ENCODE measurements at regions not wholly inside any gene's neighbourhood (a gene's known extent, or its start where the extent isn't known, plus 50 kb on each side); places are given as distances from the start of the nearest gene placed in this dataset.

DNA sequence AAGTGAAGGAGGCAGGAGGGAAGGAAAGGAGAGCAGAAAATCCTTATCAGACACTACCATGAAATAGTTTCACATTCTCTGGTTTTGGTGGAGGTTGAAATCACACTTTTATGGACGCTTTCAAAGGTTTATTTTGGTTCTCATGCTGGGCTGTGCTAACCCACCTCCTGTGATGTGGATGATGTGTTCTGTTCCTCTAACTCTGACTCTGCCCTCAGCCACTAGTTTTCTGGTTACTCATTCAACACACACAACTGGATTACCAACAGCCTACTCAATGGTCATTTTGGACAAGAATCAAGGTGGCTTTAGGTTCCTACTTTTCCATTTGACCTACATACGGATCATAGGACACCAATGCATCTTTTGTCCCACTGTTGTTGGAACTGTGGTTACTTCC is 522.1 kb upstream of the BTBD3 start (continued):
- TF ChIP-seq, protein P1, sequence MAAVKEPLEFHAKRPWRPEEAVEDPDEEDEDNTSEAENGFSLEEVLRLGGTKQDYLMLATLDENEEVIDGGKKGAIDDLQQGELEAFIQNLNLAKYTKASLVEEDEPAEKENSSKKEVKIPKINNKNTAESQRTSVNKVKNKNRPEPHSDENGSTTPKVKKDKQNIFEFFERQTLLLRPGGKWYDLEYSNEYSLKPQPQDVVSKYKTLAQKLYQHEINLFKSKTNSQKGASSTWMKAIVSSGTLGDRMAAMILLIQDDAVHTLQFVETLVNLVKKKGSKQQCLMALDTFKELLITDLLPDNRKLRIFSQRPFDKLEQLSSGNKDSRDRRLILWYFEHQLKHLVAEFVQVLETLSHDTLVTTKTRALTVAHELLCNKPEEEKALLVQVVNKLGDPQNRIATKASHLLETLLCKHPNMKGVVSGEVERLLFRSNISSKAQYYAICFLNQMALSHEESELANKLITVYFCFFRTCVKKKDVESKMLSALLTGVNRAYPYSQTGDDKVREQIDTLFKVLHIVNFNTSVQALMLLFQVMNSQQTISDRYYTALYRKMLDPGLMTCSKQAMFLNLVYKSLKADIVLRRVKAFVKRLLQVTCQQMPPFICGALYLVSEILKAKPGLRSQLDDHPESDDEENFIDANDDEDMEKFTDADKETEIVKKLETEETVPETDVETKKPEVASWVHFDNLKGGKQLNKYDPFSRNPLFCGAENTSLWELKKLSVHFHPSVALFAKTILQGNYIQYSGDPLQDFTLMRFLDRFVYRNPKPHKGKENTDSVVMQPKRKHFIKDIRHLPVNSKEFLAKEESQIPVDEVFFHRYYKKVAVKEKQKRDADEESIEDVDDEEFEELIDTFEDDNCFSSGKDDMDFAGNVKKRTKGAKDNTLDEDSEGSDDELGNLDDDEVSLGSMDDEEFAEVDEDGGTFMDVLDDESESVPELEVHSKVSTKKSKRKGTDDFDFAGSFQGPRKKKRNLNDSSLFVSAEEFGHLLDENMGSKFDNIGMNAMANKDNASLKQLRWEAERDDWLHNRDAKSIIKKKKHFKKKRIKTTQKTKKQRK (IDR thresholded peaks at IDR 0.05; ENCODE audit: low read depth, low read length): no peak
- TF ChIP-seq PML (IDR thresholded peaks at IDR 0.05; ENCODE audit: low read length): no peak
- TF ChIP-seq, protein P2, sequence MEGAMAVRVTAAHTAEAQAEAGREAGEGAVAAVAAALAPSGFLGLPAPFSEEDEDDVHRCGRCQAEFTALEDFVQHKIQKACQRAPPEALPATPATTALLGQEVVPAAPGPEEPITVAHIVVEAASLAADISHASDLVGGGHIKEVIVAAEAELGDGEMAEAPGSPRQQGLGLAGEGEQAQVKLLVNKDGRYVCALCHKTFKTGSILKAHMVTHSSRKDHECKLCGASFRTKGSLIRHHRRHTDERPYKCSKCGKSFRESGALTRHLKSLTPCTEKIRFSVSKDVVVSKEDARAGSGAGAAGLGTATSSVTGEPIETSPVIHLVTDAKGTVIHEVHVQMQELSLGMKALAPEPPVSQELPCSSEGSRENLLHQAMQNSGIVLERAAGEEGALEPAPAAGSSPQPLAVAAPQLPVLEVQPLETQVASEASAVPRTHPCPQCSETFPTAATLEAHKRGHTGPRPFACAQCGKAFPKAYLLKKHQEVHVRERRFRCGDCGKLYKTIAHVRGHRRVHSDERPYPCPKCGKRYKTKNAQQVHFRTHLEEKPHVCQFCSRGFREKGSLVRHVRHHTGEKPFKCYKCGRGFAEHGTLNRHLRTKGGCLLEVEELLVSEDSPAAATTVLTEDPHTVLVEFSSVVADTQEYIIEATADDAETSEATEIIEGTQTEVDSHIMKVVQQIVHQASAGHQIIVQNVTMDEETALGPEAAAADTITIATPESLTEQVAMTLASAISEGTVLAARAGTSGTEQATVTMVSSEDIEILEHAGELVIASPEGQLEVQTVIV (IDR thresholded peaks at IDR 0.05; ENCODE audit: borderline replicate concordance, partially characterized antibody): no peak
- no peak for TF ChIP-seq POLR2AphosphoS2 (IDR thresholded peaks at IDR 0.05; ENCODE audit: low read depth, low read length)
- TF ChIP-seq IKZF2 (IDR thresholded peaks at IDR 0.05): no peak
- no peak for TF ChIP-seq HDAC2 (IDR thresholded peaks at IDR 0.05)

DNA sequence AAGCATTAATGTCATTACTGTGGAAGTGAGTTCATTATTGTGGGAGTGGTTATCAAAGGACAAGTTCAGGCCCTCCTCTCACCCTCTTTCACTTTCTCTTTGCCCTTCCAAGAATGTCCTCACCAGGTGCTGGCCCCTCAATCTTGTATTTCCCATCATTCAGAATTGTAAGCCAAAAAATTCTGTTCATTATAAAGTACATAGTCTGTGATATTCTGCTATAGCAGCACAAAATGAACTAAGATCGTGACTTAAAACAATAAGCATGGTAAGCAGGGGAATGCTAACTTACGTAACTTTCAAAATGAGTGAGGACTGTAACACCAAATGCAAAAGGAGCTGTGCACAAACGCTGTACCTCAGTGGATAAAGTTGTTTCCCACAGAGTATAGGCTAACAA is 515.7 kb upstream of the BTBD3 start:
- ATAC-seq: peak; percentile 93
- Histone ChIP-seq H3K9me3 (replicated peaks; ENCODE audit: control insufficient read depth, insufficient read depth, low read length) (no peaks in the 10 kb centered on the region), H3K27ac (ENCODE audit: control insufficient read depth, insufficient read depth) (no peak overlapping the region), H3K27me3 (replicated peaks in 1 of 2; ENCODE audit: control insufficient read depth in 2 of 2, insufficient read depth in 2 of 2, low read length in 1 of 2) (no peaks in the 10 kb centered on the region), H4K20me1 (ENCODE audit: control insufficient read depth, insufficient read depth) (no peaks in the 10 kb centered on the region), H2AFZ (ENCODE audit: control insufficient read depth, low read depth, low read length) (peak overlapping the region; percentile 37), H3K36me3 (ENCODE audit: control insufficient read depth in 2 of 2, insufficient read depth in 2 of 2, low read length in 1 of 2) (no peaks in the 10 kb centered on the region), H3K9ac (ENCODE audit: control insufficient read depth, insufficient read depth, low read length) (no peak overlapping the region), H3K4me1 (ENCODE audit: control insufficient read depth, insufficient read depth, low read length) (no peaks in the 10 kb centered on the region), H3K79me2 (ENCODE audit: control insufficient read depth, insufficient read depth, low read length) (no peaks in the 10 kb centered on the region), H3K4me2 (ENCODE audit: control insufficient read depth, insufficient read depth) (peak overlapping the region; percentile 36; the same call in 1 of the 2 replicates), H3K4me3 (peak overlapping the region; percentile 28; the same call in 1 of the 2 replicates)
- WGBS (ENCODE audit: insufficient coverage, insufficient replicate concordance, low lambda C conversion rate, missing lambda C conversion rate): 29% methylated on average over 3 of the region's 3 CpGs
- ChIA-PET RAD21 (ENCODE audit: unreplicated experiment) (interaction anchor here (1.0 to 1.5 kb wide), 4 partner anchors 25 to 135 kb away, joined by 3 to 8 read pairs (median 4); no protein-coding TSS in a partner anchor), CTCF (interaction anchor here (0.6 to 1.3 kb wide), 3 partner anchors 21 to 142 kb away, joined by 3 read pairs; no protein-coding TSS in a partner anchor), SMC1A (ENCODE audit: uncharacterized antibody, unreplicated experiment) (interaction anchor here (0.7 to 2.1 kb wide), 4 partner anchors 17 to 108 kb away, joined by 3 to 10 read pairs (median 4); no protein-coding TSS in a partner anchor), POLR2A (interaction anchor here (0.9 to 1.2 kb wide), 2 partner anchors 53 to 57 kb away, joined by 3 to 5 read pairs; no protein-coding TSS in a partner anchor)
- peak; percentile 27 for DNase-seq (ENCODE audit: low read depth, low spot score)
- in situ Hi-C loops (cut with MboI): no loop called here
- no peak for FAIRE-seq
- intact Hi-C loops (cut with micrococcal nuclease; ENCODE audit: unreplicated experiment): loop anchor here (10.0 kb wide), 1 partner anchor 727 kb away; the partner anchor contains the start of gene JAG1
- no TSS peak for BruUV-seq (replicated peaks)
- TF ChIP-seq, protein P3, sequence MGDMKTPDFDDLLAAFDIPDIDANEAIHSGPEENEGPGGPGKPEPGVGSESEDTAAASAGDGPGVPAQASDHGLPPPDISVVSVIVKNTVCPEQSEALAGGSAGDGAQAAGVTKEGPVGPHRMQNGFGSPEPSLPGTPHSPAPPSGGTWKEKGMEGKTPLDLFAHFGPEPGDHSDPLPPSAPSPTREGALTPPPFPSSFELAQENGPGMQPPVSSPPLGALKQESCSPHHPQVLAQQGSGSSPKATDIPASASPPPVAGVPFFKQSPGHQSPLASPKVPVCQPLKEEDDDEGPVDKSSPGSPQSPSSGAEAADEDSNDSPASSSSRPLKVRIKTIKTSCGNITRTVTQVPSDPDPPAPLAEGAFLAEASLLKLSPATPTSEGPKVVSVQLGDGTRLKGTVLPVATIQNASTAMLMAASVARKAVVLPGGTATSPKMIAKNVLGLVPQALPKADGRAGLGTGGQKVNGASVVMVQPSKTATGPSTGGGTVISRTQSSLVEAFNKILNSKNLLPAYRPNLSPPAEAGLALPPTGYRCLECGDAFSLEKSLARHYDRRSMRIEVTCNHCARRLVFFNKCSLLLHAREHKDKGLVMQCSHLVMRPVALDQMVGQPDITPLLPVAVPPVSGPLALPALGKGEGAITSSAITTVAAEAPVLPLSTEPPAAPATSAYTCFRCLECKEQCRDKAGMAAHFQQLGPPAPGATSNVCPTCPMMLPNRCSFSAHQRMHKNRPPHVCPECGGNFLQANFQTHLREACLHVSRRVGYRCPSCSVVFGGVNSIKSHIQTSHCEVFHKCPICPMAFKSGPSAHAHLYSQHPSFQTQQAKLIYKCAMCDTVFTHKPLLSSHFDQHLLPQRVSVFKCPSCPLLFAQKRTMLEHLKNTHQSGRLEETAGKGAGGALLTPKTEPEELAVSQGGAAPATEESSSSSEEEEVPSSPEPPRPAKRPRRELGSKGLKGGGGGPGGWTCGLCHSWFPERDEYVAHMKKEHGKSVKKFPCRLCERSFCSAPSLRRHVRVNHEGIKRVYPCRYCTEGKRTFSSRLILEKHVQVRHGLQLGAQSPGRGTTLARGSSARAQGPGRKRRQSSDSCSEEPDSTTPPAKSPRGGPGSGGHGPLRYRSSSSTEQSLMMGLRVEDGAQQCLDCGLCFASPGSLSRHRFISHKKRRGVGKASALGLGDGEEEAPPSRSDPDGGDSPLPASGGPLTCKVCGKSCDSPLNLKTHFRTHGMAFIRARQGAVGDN (IDR thresholded peaks at IDR 0.05): peak; percentile 61; the same call in 1 of the 2 replicates
- TF ChIP-seq NBN (IDR thresholded peaks at IDR 0.05) (0 out of 2 replicates have a peak, but pooled peaks have one; percentile 42), RUNX3 (IDR thresholded peaks at IDR 0.05; ENCODE audit: low read length) (no peak), CHD4 (IDR thresholded peaks at IDR 0.05) (no peak), IKZF1 (conservative IDR thresholded peaks at IDR 0.05) (peak; percentile 47), CHD1 (IDR thresholded peaks at IDR 0.05; ENCODE audit: low read depth, low read length) (no peak), PAX5 (IDR thresholded peaks at IDR 0.05; ENCODE audit: borderline replicate concordance, low read depth, low read length) (no peak), EZH2 (IDR thresholded peaks at IDR 0.05; ENCODE audit: borderline replicate concordance, control insufficient read depth, low read depth, low read length) (no peak)

Data from GM12878 (cell line).